ENCODE measurements at regions not wholly inside any gene's neighbourhood (a gene's known extent, or its start where the extent isn't known, plus 50 kb on each side); places are given as distances from the start of the nearest gene placed in this dataset.

DNA sequence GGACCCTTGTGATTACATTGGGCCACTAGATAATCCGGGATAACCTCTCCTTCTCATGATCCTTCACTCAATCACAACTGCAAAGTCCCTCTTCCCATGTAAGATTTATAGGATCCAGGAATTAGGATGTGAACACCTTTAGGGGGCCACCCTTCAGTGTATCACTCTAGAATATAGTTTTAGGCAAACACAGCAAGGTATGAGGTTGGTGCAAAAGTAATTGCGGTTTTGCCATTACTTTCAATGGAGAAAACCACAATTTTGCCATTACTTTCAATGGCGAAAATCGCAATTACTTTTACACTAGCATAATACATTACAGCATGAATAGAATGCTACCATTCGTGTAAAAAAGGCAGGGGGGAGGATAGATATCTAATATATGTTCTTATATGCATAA lies 104.0 kb downstream of the BAMBI start:
- DNase-seq (ENCODE audit: extremely low spot score): no peak
- CTCF ChIA-PET: no interaction called here
- TF ChIP-seq, protein P1, sequence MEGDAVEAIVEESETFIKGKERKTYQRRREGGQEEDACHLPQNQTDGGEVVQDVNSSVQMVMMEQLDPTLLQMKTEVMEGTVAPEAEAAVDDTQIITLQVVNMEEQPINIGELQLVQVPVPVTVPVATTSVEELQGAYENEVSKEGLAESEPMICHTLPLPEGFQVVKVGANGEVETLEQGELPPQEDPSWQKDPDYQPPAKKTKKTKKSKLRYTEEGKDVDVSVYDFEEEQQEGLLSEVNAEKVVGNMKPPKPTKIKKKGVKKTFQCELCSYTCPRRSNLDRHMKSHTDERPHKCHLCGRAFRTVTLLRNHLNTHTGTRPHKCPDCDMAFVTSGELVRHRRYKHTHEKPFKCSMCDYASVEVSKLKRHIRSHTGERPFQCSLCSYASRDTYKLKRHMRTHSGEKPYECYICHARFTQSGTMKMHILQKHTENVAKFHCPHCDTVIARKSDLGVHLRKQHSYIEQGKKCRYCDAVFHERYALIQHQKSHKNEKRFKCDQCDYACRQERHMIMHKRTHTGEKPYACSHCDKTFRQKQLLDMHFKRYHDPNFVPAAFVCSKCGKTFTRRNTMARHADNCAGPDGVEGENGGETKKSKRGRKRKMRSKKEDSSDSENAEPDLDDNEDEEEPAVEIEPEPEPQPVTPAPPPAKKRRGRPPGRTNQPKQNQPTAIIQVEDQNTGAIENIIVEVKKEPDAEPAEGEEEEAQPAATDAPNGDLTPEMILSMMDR (IDR thresholded peaks at IDR 0.05; ENCODE audit: control extremely low read depth, extremely low read depth, low read depth, missing control alignments): no peak
- POLR2A ChIA-PET: no interaction called here

DNA sequence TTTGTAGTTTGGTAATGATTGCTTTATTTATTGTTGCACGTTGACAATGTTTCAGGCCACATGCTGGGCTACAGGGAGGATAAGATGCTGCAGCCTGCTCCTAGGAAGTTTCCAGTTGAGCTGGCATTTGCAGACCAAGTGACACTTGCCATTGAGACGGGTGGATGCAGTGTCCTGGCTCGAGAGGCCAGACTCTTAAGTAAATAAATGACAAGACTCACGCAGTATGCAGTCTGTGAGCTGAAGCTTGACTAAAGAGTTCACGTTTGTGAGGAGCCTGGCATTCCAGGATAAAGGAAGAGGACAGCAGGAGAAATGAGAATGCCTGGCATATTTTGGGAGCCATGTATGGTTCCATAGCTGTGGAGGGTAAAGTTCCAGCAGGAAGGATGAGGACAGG lies 105.8 kb downstream of the BAMBI start:
- ChIA-PET POLR2A (no interaction called here), CTCF (no interaction called here)
- DNase-seq (ENCODE audit: extremely low spot score): no peak
- TF ChIP-seq, protein P1 (IDR thresholded peaks at IDR 0.05; ENCODE audit: control extremely low read depth, extremely low read depth, low read depth, missing control alignments): no peak

DNA sequence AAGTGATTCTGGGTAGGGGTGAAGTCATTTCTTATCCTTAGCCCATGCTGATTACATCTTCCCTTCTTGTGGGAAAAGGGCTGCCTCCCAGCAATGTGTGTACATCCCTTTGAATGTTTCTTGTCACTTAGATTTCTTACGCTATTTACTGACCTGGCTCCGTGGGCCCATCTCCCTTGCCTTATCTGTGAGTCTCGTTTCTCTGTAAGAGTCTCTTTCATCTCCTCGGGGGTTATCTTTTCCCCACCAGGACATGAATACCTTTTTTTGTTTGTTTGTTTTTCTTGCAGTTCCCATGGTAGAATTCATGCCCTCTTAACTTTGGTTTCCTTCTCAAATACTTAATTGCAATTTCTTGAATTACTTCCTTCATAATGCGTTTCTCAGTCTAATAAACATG lies 107.7 kb downstream of the BAMBI start:
- ChIA-PET CTCF (no interaction called here), POLR2A (no interaction called here)
- TF ChIP-seq, protein P1 (IDR thresholded peaks at IDR 0.05; ENCODE audit: control extremely low read depth, extremely low read depth, low read depth, missing control alignments): no peak

DNA sequence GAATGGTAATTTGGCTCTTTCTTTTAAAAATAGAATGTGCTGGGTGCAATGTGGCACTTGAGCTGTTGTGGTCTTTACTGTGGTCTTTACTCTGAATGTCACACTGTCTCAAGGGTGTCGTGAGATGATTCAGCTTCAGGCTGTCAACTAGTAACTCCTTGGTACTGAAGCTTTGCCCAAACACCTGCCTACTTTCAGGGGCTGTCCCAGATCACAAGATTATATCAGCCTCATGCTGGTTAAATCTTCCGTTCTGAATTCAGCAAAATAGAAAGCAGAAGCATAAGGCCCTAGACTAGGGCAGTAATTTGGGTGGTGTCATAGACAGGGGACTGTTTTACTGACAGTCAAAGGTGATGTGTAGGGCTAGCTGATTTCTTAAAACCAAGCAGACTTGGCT lies 110.9 kb downstream of the BAMBI start:
- DNase-seq (ENCODE audit: extremely low spot score): no peak

More for the DNA sequence above, 107.7 kb downstream of the BAMBI start:
- DNase-seq (ENCODE audit: extremely low spot score): no peak

DNA sequence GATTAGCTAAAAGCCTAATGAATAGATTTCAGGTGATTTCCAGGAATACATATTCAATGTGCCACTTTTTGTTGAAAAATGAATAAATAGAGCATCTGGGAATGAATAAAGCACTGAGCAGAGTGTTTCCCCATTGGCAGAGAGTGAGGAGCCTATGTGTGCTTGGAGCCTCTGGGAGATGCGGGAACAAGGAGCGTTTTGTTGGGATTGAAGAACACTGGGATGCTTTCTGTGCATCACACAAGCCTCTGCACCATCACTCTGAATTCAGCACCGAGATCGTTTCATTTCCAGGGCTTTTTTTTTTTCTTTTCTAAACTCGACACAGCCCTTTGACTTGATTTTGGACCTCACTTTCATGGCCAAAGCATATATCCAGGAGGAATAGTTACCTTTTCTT lies 111.4 kb downstream of the BAMBI start:
- DNase-seq (ENCODE audit: extremely low spot score): no peak
- TF ChIP-seq, protein P1 (IDR thresholded peaks at IDR 0.05; ENCODE audit: control extremely low read depth, extremely low read depth, low read depth, missing control alignments): no peak
- ChIA-PET POLR2A (no interaction called here), CTCF (no interaction called here)

More for the DNA sequence above, 110.9 kb downstream of the BAMBI start:
- ChIA-PET POLR2A (no interaction called here), CTCF (interaction anchor here (1.4 kb wide), 1 partner anchor 10 kb away, joined by 3 read pairs; no protein-coding TSS in a partner anchor)
- TF ChIP-seq, protein P1 (IDR thresholded peaks at IDR 0.05; ENCODE audit: control extremely low read depth, extremely low read depth, low read depth, missing control alignments): no peak

DNA sequence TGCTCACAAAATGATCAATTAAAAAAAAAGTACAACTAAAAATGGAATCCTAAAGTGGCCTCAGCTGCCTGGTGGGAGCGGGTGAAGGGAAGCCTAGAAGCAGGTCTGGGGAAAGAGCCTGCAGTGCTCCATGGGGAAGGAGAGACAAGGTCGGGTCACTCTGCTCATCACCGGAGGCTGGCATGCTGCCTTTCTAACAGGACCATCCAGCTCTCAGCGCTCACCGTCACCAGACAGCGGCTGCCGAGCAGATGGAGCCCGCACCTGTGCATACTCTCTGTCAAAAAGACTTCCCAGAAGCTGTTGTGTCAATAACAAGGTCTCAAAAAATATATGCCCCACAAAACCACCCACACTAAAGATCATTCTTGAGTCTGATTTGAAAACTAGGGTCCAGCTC lies 112.8 kb downstream of the BAMBI start:
- CTCF ChIA-PET: no interaction called here
- POLR2A ChIA-PET: no interaction called here
- DNase-seq (ENCODE audit: extremely low spot score): no peak
- TF ChIP-seq, protein P1 (IDR thresholded peaks at IDR 0.05; ENCODE audit: control extremely low read depth, extremely low read depth, low read depth, missing control alignments): no peak

DNA sequence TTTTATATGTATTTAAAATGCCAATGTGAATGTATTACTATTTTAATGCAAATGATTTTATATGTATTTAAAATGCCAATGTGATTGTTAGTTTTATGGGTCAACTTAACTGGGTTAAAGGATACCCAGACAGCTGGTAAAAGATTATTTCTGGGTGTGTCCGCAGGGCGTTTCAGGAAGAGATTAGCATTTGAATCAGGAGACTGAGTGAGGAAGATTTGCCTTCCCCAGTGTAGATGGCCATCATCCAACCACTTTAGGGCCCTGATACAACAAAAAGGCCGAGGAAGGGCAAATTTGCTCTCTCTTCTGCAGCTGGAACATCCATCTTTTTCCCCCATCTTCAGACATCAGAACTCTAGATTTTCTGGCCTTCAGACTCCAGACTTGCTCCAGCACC lies 116.2 kb downstream of the BAMBI start:
- TF ChIP-seq, protein P1 (IDR thresholded peaks at IDR 0.05; ENCODE audit: control extremely low read depth, extremely low read depth, low read depth, missing control alignments): no peak
- ChIA-PET POLR2A (no interaction called here), CTCF (interaction anchor here (0.8 kb wide), 1 partner anchor 24 kb away, joined by 3 read pairs; no protein-coding TSS in a partner anchor)
- no peak for DNase-seq (ENCODE audit: extremely low spot score)

Data from GM10248 (cell line).